ENCODE measurements at regions not wholly inside any gene's neighbourhood (a gene's known extent, or its start where the extent isn't known, plus 50 kb on each side); places are given as distances from the start of the nearest gene placed in this dataset.

- TF ChIP-seq CTCF (IDR thresholded peaks at IDR 0.05) (no peak), MAZ (IDR thresholded peaks at IDR 0.05; ENCODE audit: borderline replicate concordance, low read depth, low read length) (no peak), POLR2A (IDR thresholded peaks at IDR 0.05; ENCODE audit: low read length) (no peak), CHD2 (IDR thresholded peaks at IDR 0.05; ENCODE audit: low read length, partially characterized antibody) (no peak), RFX5 (IDR thresholded peaks at IDR 0.05) (no peak), SMC3 (IDR thresholded peaks at IDR 0.05) (no peak), EHF (CRISPR knock-in tag; IDR thresholded peaks at IDR 0.05) (no peak), EP300 (IDR thresholded peaks at IDR 0.05) (no peak), ESRRA (IDR thresholded peaks at IDR 0.05; ENCODE audit: borderline replicate concordance, low read length) (no peak), REST (IDR thresholded peaks at IDR 0.05) (no peak), HOXA7 (CRISPR knock-in tag; IDR thresholded peaks at IDR 0.05) (no peak), USF2 (IDR thresholded peaks at IDR 0.05) (no peak)
Observed at GRCh38 chr10:31678139-31678536, 250.5 kb downstream of the ARHGAP12 start.
